Astrocyte of the spinal cord (primary cell): ENCODE measurements at regions not wholly inside any gene's neighbourhood (a gene's known extent, or its start where the extent isn't known, plus 50 kb on each side); places are given as distances from the start of the nearest gene placed in this dataset.

ENCODE experiments used
- DNase-seq: peaks from one replicate; pipeline ENCODE4 v3.0.0; 2011; ENCODE audit warnings: low read depth, low spot score
- H3K4me3 ChIP-seq: 2 replicates; pipeline ENCODE4 v1.5.1; 2011; ENCODE audit warnings: low read depth, mild to moderate bottlenecking, low read length, moderate library complexity
- in situ Hi-C: cut with HindIII; loops from 2 replicates; pipeline ENCODE4 v1.10.0; 2017; ENCODE audit warnings: low sequenced_read_pairs
- TF ChIP-seq, protein P1 (sequence below): IDR thresholded peaks from 2 replicates; pipeline ENCODE4 v1.5.1; 2012; ENCODE audit warnings: low read depth, mild to moderate bottlenecking, low read length, inconsistent platforms

DNA sequence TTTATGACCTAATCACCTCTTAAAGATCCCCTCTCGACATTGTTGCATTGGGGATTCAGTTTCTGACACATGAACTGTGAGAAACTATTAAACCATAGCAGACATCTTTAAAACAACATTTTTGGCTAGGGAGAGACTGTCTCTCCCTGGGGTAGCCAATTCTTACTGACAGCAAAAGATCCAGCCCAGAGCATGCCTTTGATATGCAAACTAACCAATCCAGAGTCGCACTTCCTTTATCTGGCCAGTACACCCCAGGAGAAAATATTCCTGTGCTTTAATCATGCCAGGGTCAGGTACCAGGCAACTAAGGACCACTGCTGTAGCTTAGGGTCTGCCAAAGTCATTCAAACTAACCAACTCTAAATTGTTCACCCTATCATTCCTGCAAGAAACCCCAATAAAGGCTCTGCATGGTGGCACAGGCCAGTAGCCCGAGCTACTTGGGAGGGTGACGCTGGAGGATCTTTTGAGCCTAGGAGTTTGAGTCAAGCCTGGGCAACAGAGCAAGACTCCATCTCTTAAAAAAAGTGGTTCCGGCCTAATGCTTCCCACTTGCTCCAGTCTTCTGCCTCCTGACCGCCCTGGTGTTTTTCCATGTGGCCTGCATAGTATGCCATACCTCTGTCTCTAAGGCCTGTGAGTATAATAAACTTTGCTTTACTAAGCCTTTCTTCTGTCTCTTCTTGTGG lies 62.3 kb upstream of the DAPK1 start:
- in situ Hi-C loops: no loop called here
- DNase-seq: no peak
- TF ChIP-seq, protein P1, sequence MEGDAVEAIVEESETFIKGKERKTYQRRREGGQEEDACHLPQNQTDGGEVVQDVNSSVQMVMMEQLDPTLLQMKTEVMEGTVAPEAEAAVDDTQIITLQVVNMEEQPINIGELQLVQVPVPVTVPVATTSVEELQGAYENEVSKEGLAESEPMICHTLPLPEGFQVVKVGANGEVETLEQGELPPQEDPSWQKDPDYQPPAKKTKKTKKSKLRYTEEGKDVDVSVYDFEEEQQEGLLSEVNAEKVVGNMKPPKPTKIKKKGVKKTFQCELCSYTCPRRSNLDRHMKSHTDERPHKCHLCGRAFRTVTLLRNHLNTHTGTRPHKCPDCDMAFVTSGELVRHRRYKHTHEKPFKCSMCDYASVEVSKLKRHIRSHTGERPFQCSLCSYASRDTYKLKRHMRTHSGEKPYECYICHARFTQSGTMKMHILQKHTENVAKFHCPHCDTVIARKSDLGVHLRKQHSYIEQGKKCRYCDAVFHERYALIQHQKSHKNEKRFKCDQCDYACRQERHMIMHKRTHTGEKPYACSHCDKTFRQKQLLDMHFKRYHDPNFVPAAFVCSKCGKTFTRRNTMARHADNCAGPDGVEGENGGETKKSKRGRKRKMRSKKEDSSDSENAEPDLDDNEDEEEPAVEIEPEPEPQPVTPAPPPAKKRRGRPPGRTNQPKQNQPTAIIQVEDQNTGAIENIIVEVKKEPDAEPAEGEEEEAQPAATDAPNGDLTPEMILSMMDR: no peak
- H3K4me3 ChIP-seq: no peak overlapping the region

DNA sequence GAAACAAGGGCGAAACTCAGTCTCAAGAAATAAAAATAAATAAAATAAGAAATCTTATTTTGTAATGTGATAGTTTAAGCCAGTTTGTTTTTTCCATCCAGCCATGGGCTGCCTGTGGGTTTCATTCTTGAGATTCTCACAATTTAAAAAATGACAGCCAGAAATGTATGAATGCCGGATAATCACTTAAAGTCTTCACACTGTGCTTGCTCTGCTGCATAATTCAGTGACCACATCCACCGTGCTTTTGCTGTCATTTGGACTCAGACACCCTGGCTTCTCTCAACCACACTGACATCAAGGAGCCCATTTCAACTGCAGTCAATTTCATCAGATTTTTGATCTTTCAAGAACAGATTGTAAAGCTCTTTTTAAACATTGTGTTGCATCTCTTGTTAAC lies 61.0 kb upstream of the DAPK1 start:
- in situ Hi-C loops: no loop called here
- TF ChIP-seq, protein P1: no peak
- no peak overlapping the region for H3K4me3 ChIP-seq
- DNase-seq: no peak

DNA sequence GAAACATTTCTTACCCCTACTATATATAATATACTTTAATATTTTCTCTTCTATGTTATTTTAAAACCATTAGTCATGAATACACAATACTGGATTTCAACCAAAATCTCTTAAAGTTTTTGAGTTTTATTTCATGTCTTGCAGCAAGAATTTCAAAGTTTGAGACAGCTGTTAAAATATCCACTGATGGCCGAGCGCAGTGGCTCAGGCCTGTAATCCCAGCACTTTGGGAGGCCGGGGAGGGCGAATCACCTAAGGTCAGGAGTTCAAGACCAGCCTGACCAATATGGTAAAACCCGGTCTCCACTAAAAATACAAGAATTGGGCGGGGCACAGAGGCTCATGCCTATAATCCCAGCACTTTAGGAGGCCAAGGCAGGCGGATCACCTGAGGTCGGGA lies 59.7 kb upstream of the DAPK1 start:
- no peak for DNase-seq
- in situ Hi-C loops: no loop called here
- no peak overlapping the region for H3K4me3 ChIP-seq
- TF ChIP-seq, protein P1: no peak

DNA sequence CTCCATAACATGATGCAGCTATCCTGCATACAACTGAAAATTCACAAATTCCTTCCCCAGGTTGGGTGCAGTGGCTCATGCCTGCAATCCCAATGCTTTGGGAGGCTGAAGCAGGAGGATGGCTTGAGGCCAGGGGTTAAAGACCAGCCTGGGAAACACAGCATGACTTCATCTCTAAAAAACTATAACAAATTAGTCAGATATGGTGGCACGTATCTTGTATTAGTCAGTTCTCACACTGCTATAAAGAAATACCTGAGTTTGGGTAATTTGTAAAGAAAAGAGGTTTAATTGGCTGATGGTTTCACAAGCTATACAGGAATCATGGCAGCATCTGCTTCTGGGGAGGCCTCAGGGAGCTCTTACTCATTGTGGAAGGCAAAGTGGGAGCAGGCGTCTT lies 56.4 kb upstream of the DAPK1 start:
- in situ Hi-C loops: no loop called here
- DNase-seq: no peak
- no peak overlapping the region for H3K4me3 ChIP-seq
- TF ChIP-seq, protein P1: no peak

DNA sequence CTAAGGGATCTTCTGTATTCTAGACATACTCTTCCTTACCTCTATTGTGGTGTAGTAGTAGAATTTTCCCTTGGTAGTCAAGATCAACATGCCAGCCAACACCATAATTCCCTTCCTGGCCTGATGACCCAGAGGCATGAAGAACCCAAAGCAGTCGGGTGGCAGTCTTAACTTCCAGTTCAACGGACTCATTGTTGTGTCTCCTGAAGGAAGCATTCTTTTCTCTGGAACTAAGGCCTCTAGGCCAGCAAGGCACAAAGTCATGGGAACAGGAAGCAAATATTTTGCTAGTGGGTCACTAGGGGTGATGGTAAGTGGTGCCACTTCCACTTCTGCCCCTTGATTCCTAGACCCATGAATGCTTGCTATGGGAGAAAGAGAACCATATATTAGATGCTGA lies 55.2 kb upstream of the DAPK1 start:
- in situ Hi-C loops: no loop called here
- no peak overlapping the region for H3K4me3 ChIP-seq
- TF ChIP-seq, protein P1: no peak
- no peak for DNase-seq

DNA sequence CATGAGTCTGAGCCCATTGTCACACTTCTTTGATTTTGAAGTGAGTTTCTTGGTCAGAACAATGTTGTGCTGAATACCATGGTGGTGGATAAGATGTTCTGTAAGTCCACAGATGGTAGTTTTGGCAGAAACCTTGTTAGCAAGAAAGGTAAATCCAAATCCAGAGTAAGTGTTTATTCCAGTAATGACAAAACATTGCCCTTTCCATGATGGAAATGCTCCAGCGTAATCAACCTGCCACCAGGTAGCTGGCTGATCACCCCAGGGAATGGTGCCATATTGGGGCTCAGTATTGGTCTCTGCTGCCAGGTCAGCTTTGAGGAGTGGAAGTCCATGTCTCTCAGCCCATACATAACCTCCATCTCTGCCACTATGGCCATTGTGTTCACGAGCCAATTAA lies 54.7 kb upstream of the DAPK1 start:
- no peak for DNase-seq
- no peak overlapping the region for H3K4me3 ChIP-seq
- in situ Hi-C loops: no loop called here
- TF ChIP-seq, protein P1: no peak
